A204.1 (cell line): ENCODE measurements at regions not wholly inside any gene's neighbourhood (a gene's known extent, or its start where the extent isn't known, plus 50 kb on each side); places are given as distances from the start of the nearest gene placed in this dataset.
"Not testable (repeated sequence)": the region's sequence is repeated elsewhere in the genome, so short reads cannot be mapped to it uniquely, and the experiment has no call there.

Experiments
- FAIRE-seq: peaks from 2 replicates; lab custom pipeline; 2012; peaks lifted over from hg19 to GRCh38; lab: Jason Lieb, UNC

GRCh38 chr2:71958426-71958825 lies 189.2 kb downstream of the CYP26B1 start:
- not testable (repeated sequence) for FAIRE-seq

DNA sequence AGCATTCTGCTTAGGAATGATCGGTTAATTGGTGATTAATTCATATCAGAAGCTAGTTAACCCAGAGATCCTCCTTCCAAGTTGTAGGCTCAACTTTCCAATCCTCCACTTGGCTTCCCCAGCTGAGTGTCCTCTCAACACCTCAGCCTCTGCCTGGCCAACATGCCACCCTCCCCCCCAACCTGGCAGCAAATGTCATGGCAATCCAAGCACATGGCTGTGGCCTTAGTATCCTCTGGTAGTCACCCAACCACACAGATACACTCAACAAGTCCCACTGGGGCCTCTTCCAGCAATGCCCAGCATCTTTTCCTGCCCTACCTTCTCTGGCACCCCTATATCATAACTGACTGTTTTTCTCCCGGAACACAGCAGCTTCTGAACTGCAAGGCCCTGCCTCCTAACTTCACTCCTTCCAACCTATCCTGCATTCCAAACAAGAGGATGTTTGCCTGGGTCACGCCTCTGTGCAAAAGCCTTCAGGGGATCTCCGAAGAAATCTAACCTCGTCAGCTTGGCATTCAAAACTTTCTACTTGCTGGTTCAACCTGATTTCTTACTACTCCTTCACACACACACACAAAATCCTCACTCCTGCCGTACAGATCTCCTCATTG lies 195.0 kb downstream of the CYP26B1 start:
- FAIRE-seq: no peak

DNA sequence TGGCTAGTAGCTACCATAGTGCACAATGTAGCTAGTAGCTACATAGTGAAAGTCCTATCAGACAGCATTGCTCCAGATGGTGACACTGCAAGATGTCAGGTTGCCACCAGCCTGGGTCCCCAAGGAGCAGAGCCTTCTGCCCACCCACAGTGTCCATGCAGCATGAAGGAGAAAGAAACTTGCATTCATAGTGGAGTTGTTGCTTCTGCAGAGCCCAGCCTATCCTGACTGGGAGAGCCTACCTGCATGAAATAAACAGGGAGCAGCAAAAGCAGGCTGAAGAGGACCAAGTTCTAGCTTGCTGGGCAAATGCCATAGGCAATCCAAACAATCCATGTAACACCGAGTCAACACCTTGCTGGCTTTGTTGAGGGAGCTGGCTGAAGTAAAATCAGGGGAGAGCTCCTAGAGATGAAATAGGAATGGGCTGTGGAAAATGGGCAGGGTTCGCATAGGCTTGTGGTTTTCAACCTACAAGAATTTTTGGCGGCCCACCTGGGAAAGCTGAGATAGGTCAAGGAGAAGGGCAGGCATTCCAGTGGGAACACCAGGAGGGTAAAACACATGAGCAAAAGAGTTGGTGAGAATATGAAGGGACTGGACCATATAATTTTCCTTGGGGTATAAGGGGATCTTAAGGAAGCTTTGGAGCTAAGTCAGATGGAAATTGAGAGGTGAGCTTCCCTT lies 195.8 kb downstream of the CYP26B1 start:
- FAIRE-seq: no peak

- FAIRE-seq: no peak
Measured at GRCh38 chr2:71951083-71951468, 196.6 kb downstream of the CYP26B1 start.

GRCh38 chr2:71950256-71951082 lies 197.2 kb downstream of the CYP26B1 start:
- FAIRE-seq: no peak

- no peak for FAIRE-seq
Measured at GRCh38 chr2:71949537-71949798, 198.2 kb downstream of the CYP26B1 start.

DNA sequence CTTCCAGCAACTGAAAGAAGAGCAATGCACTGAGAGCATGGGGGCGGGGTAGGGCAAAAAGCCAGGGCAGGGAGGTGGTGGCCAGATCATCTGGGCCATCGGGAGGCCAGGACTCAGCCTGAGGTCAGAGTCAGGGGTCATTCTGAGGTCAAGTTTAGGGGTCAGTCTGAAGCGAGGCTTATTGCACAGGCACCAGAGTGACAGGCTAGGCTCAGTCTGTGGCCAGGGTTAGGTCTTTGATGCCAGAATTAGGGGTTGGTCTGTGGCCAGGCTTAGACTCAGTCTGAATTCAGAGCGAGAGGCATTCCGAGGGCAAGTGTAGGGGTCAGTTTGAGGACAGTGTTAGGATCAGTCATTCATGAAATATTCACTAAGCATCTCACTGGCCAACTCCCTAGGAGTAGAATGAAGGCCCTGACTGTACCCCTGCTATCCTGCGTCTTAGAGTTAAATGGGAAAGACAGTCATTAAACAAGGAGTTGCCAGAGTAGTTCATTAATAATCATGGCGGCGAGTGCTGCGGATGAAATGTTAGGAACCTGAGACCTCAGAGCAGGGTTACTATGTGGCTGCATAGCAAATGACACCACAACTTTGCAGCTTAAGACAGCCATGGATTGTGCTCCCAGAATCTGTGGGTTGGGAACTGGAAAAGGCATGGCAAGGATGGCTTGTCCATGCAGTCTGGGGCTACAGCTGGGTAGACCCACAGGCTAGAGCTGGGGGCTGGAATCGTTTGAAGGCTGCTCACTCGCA lies 198.7 kb downstream of the CYP26B1 start:
- FAIRE-seq: no peak

DNA sequence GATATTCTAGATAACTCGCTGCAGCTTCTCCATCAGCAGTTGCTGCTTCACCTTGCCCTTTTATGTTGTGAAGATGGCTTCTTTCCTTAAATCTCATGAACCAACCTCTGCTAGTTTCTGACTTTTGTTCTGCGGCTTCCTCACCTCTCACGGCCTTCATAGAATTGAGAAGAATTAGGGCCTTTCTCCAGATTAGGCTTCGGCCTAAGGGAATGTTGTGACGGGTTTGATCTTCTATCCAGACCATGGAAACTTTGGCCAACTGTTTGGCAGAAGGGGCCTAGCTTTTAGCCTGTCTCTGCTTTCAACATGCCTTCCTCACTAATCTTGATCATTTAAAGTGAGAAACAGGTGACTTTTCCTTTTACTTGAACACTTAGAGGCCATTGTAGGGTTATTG lies 199.9 kb downstream of the CYP26B1 start:
- FAIRE-seq: no peak

DNA sequence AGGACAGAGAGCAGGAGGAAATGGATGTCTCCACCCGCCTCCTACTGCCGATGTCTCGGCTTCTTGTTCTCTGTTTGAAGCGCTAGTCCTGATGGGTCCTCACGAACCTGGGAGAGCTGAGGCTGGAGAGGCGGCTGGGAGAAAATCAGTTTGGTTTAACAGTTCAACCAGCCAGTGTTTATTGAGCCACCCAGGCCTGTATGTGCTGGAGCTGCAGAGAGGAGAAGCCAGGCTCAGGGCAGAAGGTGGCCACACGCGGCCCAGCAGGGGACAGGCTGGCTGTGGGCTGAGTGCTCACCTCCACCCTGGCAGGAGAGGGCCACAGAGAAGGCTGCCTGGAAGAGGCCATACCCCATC lies 202.1 kb downstream of the CYP26B1 start:
- FAIRE-seq: no peak

GRCh38 chr2:71944806-71945602 lies 202.7 kb downstream of the CYP26B1 start:
- FAIRE-seq: no peak

- FAIRE-seq: no peak
Measured at GRCh38 chr2:71944183-71944550, 203.5 kb downstream of the CYP26B1 start.

- FAIRE-seq: no peak
Measured at GRCh38 chr2:71943238-71944182, 204.2 kb downstream of the CYP26B1 start.

- no peak for FAIRE-seq
Measured at GRCh38 chr2:71941726-71942525, 205.7 kb downstream of the CYP26B1 start.

DNA sequence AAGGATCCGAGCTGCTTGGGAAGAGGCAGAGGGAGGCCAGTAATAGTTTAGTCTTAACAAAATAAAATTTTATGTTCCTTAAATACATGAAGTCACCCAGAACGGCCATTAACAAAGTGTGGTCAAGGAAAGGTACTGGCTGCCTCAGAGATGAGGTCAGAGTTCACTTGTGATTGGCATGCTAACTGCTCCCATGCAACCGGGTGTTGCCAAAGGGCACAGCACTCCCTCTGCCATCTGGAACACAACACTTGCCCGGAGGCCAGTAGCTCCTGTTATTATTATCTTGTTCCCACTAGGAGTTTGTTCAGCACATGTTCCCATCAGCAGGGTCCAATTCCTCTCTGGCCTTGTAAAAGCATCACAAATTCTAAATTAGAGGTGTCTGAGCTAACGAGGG lies 207.0 kb downstream of the CYP26B1 start:
- FAIRE-seq: no peak

GRCh38 chr2:71939588-71940535 lies 207.8 kb downstream of the CYP26B1 start:
- no peak for FAIRE-seq

GRCh38 chr2:71938659-71939587 lies 208.7 kb downstream of the CYP26B1 start:
- no peak for FAIRE-seq

DNA sequence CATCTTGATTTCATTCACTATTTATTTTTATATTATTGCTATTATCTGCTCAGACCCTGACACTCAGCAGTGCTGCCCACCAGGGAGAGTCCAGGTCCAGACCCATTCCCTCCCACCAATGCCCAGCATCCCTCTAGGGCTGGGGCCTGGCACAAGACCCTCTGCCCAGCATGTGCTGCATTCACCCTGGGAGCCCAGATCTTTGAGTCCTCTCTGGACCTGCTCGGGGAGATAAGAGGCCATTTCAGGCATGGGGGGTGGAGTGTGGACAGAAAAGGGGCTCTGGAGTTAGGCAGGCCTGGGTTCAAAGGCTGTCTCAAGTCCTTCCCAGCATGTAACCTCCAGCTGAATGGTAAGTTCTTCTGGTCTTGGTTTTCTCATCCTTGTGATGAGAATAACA lies 209.6 kb downstream of the CYP26B1 start:
- no peak for FAIRE-seq

GRCh38 chr2:71937396-71937795 lies 210.3 kb downstream of the CYP26B1 start:
- no peak for FAIRE-seq
